ENCODE measurements at regions not wholly inside any gene's neighbourhood (a gene's known extent, or its start where the extent isn't known, plus 50 kb on each side); places are given as distances from the start of the nearest gene placed in this dataset.

DNA sequence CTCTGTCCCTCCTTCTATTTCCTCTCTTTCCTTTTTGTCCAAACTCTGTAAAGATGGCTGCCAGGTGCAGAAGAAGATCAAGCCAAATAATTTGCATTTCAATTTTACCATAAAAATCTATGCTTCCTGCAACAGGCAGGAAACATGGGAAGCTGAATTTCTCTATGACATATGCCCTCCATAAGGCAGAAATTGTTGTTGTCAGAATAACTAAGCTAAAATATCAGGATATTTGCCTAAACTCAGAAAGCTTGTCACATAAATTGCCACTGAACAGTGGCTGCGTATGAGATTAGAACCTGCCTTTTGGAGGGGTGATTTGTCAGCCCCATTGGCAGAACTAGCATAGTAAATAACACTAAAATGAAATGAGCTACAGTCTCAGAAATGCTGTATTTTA, 288.3 kb upstream of the LMCD1 start:
- no peaks in the 10 kb centered on the region for H3K9me2 ChIP-seq (ENCODE audit: low read depth, low read length)
- no peaks in the 10 kb centered on the region for H3F3A ChIP-seq (ENCODE audit: insufficient read depth, low read length)
- no peaks in the 10 kb centered on the region for H4K20me1 ChIP-seq (ENCODE audit: insufficient read depth, low read length)
- H3K27me3 ChIP-seq (ENCODE audit: insufficient read depth, low read length), result no peaks in the 10 kb centered on the region
- no peak overlapping the region for H3K27ac ChIP-seq (ENCODE audit: low read depth, low read length, poor library complexity, severe bottlenecking)
- H3K36me3 ChIP-seq (ENCODE audit: insufficient read depth, low read length), result no peaks in the 10 kb centered on the region
- H3K4me2 ChIP-seq (ENCODE audit: low read length), result no peak overlapping the region
- H3K4me1 ChIP-seq (ENCODE audit: insufficient read depth, low read length, severe bottlenecking), result no peaks in the 10 kb centered on the region
- H3K79me2 ChIP-seq (ENCODE audit: insufficient read depth, low read length), result no peaks in the 10 kb centered on the region
- TF ChIP-seq, protein P1, sequence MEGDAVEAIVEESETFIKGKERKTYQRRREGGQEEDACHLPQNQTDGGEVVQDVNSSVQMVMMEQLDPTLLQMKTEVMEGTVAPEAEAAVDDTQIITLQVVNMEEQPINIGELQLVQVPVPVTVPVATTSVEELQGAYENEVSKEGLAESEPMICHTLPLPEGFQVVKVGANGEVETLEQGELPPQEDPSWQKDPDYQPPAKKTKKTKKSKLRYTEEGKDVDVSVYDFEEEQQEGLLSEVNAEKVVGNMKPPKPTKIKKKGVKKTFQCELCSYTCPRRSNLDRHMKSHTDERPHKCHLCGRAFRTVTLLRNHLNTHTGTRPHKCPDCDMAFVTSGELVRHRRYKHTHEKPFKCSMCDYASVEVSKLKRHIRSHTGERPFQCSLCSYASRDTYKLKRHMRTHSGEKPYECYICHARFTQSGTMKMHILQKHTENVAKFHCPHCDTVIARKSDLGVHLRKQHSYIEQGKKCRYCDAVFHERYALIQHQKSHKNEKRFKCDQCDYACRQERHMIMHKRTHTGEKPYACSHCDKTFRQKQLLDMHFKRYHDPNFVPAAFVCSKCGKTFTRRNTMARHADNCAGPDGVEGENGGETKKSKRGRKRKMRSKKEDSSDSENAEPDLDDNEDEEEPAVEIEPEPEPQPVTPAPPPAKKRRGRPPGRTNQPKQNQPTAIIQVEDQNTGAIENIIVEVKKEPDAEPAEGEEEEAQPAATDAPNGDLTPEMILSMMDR (IDR thresholded peaks at IDR 0.05; ENCODE audit: low read length), result no peak
- no peak for TF ChIP-seq EZH2 (IDR thresholded peaks at IDR 0.05; ENCODE audit: borderline replicate concordance, low read length)
- no peak overlapping the region for H3K9ac ChIP-seq (ENCODE audit: low read length)
- no peak overlapping the region for H2AFZ ChIP-seq (ENCODE audit: low read length)
- H3K4me3 ChIP-seq (ENCODE audit: low read depth, low read length, poor library complexity, severe bottlenecking), result no peak overlapping the region
- H3K9me3 ChIP-seq (ENCODE audit: low read length), result no peaks in the 10 kb centered on the region

- H4K20me1 ChIP-seq (ENCODE audit: insufficient read depth, low read length), result no peaks in the 10 kb centered on the region
- no peak overlapping the region for H3K4me3 ChIP-seq (ENCODE audit: low read depth, low read length, poor library complexity, severe bottlenecking)
- no peaks in the 10 kb centered on the region for H3K27me3 ChIP-seq (ENCODE audit: insufficient read depth, low read length)
- H3K79me2 ChIP-seq (ENCODE audit: insufficient read depth, low read length), result no peaks in the 10 kb centered on the region
- TF ChIP-seq, protein P1 (IDR thresholded peaks at IDR 0.05; ENCODE audit: low read length), result no peak
- no peak for TF ChIP-seq EZH2 (IDR thresholded peaks at IDR 0.05; ENCODE audit: borderline replicate concordance, low read length)
- no peaks in the 10 kb centered on the region for H3K4me1 ChIP-seq (ENCODE audit: insufficient read depth, low read length, severe bottlenecking)
- H3K4me2 ChIP-seq (ENCODE audit: low read length), result no peak overlapping the region
- no peaks in the 10 kb centered on the region for H3K36me3 ChIP-seq (ENCODE audit: insufficient read depth, low read length)
- no peaks in the 10 kb centered on the region for H3K9me2 ChIP-seq (ENCODE audit: low read depth, low read length)
- H3F3A ChIP-seq (ENCODE audit: insufficient read depth, low read length), result no peaks in the 10 kb centered on the region
- no peaks in the 10 kb centered on the region for H3K9me3 ChIP-seq (ENCODE audit: low read length)
- H3K9ac ChIP-seq (ENCODE audit: low read length), result no peak overlapping the region
- no peak overlapping the region for H2AFZ ChIP-seq (ENCODE audit: low read length)
- no peak overlapping the region for H3K27ac ChIP-seq (ENCODE audit: low read depth, low read length, poor library complexity, severe bottlenecking)
Measured at GRCh38 chr3:8215821-8216220, 285.8 kb upstream of the LMCD1 start.

GRCh38 chr3:8218353-8218940, 283.2 kb upstream of the LMCD1 start:
- TF ChIP-seq, protein P1 (IDR thresholded peaks at IDR 0.05; ENCODE audit: low read length), result no peak
- no peak for TF ChIP-seq EZH2 (IDR thresholded peaks at IDR 0.05; ENCODE audit: borderline replicate concordance, low read length)
- no peaks in the 10 kb centered on the region for H3K79me2 ChIP-seq (ENCODE audit: insufficient read depth, low read length)
- H3K4me2 ChIP-seq (ENCODE audit: low read length), result no peak overlapping the region
- no peaks in the 10 kb centered on the region for H3K27me3 ChIP-seq (ENCODE audit: insufficient read depth, low read length)
- no peaks in the 10 kb centered on the region for H4K20me1 ChIP-seq (ENCODE audit: insufficient read depth, low read length)
- H3K4me3 ChIP-seq (ENCODE audit: low read depth, low read length, poor library complexity, severe bottlenecking), result no peak overlapping the region
- H3F3A ChIP-seq (ENCODE audit: insufficient read depth, low read length), result no peaks in the 10 kb centered on the region
- H2AFZ ChIP-seq (ENCODE audit: low read length), result no peak overlapping the region
- H3K9me2 ChIP-seq (ENCODE audit: low read depth, low read length), result no peaks in the 10 kb centered on the region
- H3K9ac ChIP-seq (ENCODE audit: low read length), result no peak overlapping the region
- H3K9me3 ChIP-seq (ENCODE audit: low read length), result no peaks in the 10 kb centered on the region
- no peak overlapping the region for H3K27ac ChIP-seq (ENCODE audit: low read depth, low read length, poor library complexity, severe bottlenecking)
- H3K4me1 ChIP-seq (ENCODE audit: insufficient read depth, low read length, severe bottlenecking), result no peaks in the 10 kb centered on the region
- H3K36me3 ChIP-seq (ENCODE audit: insufficient read depth, low read length), result no peaks in the 10 kb centered on the region

Measured in OCI-LY1 (cell line).